ENCODE measurements at regions not wholly inside any gene's neighbourhood (a gene's known extent, or its start where the extent isn't known, plus 50 kb on each side); places are given as distances from the start of the nearest gene placed in this dataset.

GRCh38 chr3:109922856-109923255 is 585.5 kb upstream of the DPPA4 start:
- Histone ChIP-seq H3K27ac (ENCODE audit: low read depth in 2 of 2, low read length in 2 of 2) (no peak overlapping the region), H3K9ac (ENCODE audit: low read depth in 1 of 2, low read length in 2 of 2) (no peak overlapping the region), H3K27me3 (ENCODE audit: control insufficient read depth in 2 of 2, insufficient read depth in 2 of 2, low read length in 2 of 2) (no peaks in the 10 kb centered on the region), H3K9me3 (ENCODE audit: control insufficient read depth in 2 of 2, low read length in 2 of 2) (no peaks in the 10 kb centered on the region), H3K4me3 (ENCODE audit: low read length in 2 of 2) (no peak overlapping the region), H3K36me3 (ENCODE audit: control insufficient read depth in 2 of 2, insufficient read depth in 2 of 2, low read length in 2 of 2) (no peaks in the 10 kb centered on the region), H3K4me1 (ENCODE audit: control insufficient read depth in 2 of 2, insufficient read depth in 2 of 2, low read length in 2 of 2) (no peaks in the 10 kb centered on the region)

GRCh38 chr3:109923431-109923830 is 586.1 kb upstream of the DPPA4 start:
- Histone ChIP-seq H3K36me3 (ENCODE audit: control insufficient read depth in 2 of 2, insufficient read depth in 2 of 2, low read length in 2 of 2) (no peaks in the 10 kb centered on the region), H3K27ac (ENCODE audit: low read depth in 2 of 2, low read length in 2 of 2) (no peak overlapping the region), H3K4me3 (ENCODE audit: low read length in 2 of 2) (no peak overlapping the region), H3K27me3 (ENCODE audit: control insufficient read depth in 2 of 2, insufficient read depth in 2 of 2, low read length in 2 of 2) (no peaks in the 10 kb centered on the region), H3K9ac (ENCODE audit: low read depth in 1 of 2, low read length in 2 of 2) (no peak overlapping the region), H3K9me3 (ENCODE audit: control insufficient read depth in 2 of 2, low read length in 2 of 2) (no peaks in the 10 kb centered on the region), H3K4me1 (ENCODE audit: control insufficient read depth in 2 of 2, insufficient read depth in 2 of 2, low read length in 2 of 2) (no peaks in the 10 kb centered on the region)

GRCh38 chr3:109924196-109924595 is 586.9 kb upstream of the DPPA4 start:
- Histone ChIP-seq H3K27ac (ENCODE audit: low read depth in 2 of 2, low read length in 2 of 2) (no peak overlapping the region), H3K9me3 (ENCODE audit: control insufficient read depth in 2 of 2, low read length in 2 of 2) (no peaks in the 10 kb centered on the region), H3K27me3 (ENCODE audit: control insufficient read depth in 2 of 2, insufficient read depth in 2 of 2, low read length in 2 of 2) (no peaks in the 10 kb centered on the region), H3K4me1 (ENCODE audit: control insufficient read depth in 2 of 2, insufficient read depth in 2 of 2, low read length in 2 of 2) (no peaks in the 10 kb centered on the region), H3K36me3 (ENCODE audit: control insufficient read depth in 2 of 2, insufficient read depth in 2 of 2, low read length in 2 of 2) (no peaks in the 10 kb centered on the region), H3K4me3 (ENCODE audit: low read length in 2 of 2) (no peak overlapping the region), H3K9ac (ENCODE audit: low read depth in 1 of 2, low read length in 2 of 2) (no peak overlapping the region)

- Histone ChIP-seq H3K27me3 (ENCODE audit: control insufficient read depth in 2 of 2, insufficient read depth in 2 of 2, low read length in 2 of 2) (no peaks in the 10 kb centered on the region), H3K36me3 (ENCODE audit: control insufficient read depth in 2 of 2, insufficient read depth in 2 of 2, low read length in 2 of 2) (no peaks in the 10 kb centered on the region), H3K4me3 (ENCODE audit: low read length in 2 of 2) (no peak overlapping the region), H3K4me1 (ENCODE audit: control insufficient read depth in 2 of 2, insufficient read depth in 2 of 2, low read length in 2 of 2) (no peaks in the 10 kb centered on the region), H3K9me3 (ENCODE audit: control insufficient read depth in 2 of 2, low read length in 2 of 2) (no peaks in the 10 kb centered on the region), H3K9ac (ENCODE audit: low read depth in 1 of 2, low read length in 2 of 2) (no peak overlapping the region), H3K27ac (ENCODE audit: low read depth in 2 of 2, low read length in 2 of 2) (no peak overlapping the region)
These were observed 589.0 kb upstream of the DPPA4 start for GRCh38 chr3:109926376-109926775.

DNA sequence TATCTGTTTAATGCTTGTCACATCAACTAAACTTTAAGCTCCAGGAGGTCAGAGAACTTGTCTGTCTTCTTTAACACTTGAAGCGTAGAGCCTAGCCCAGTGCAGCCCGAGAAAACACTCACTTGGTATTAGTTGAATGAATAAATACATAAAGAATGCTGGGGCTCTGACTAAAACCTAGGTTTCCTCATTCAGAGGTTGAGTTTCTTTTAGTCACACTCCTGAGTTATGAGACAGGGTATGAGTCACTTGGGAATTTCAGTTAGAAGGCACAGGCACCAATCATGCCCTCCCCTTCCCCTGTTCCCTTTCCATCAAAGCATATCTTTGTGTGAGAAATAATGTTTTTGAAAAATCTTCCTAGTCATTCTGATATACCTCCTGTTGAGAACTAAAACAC is 589.8 kb upstream of the DPPA4 start:
- Histone ChIP-seq H3K36me3 (ENCODE audit: control insufficient read depth in 2 of 2, insufficient read depth in 2 of 2, low read length in 2 of 2) (no peaks in the 10 kb centered on the region), H3K27me3 (ENCODE audit: control insufficient read depth in 2 of 2, insufficient read depth in 2 of 2, low read length in 2 of 2) (no peaks in the 10 kb centered on the region), H3K9me3 (ENCODE audit: control insufficient read depth in 2 of 2, low read length in 2 of 2) (no peaks in the 10 kb centered on the region), H3K9ac (ENCODE audit: low read depth in 1 of 2, low read length in 2 of 2) (no peak overlapping the region), H3K4me1 (ENCODE audit: control insufficient read depth in 2 of 2, insufficient read depth in 2 of 2, low read length in 2 of 2) (no peaks in the 10 kb centered on the region), H3K4me3 (ENCODE audit: low read length in 2 of 2) (no peak overlapping the region), H3K27ac (ENCODE audit: low read depth in 2 of 2, low read length in 2 of 2) (no peak overlapping the region)

DNA sequence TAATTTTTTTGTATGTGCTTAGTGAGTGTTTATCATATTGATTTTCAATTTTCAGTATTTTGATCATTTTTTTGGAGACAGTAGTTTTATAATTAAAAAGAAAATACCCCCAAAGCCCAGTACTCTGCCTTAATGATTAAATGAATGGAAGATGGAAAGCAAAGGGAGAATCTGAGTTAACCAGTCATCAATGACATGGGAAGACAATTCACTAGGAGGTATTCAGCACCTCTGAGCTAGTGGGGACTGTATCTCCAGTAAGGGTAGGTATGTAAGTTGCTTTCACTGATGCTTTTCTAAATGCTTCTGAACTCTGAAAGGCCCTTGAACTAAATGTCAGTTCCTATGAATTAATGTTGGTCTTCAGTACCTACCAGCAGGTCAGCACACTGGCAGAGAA is 590.4 kb upstream of the DPPA4 start:
- Histone ChIP-seq H3K4me1 (ENCODE audit: control insufficient read depth in 2 of 2, insufficient read depth in 2 of 2, low read length in 2 of 2) (no peaks in the 10 kb centered on the region), H3K4me3 (ENCODE audit: low read length in 2 of 2) (no peak overlapping the region), H3K9me3 (ENCODE audit: control insufficient read depth in 2 of 2, low read length in 2 of 2) (no peaks in the 10 kb centered on the region), H3K9ac (ENCODE audit: low read depth in 1 of 2, low read length in 2 of 2) (no peak overlapping the region), H3K27ac (ENCODE audit: low read depth in 2 of 2, low read length in 2 of 2) (no peak overlapping the region), H3K36me3 (ENCODE audit: control insufficient read depth in 2 of 2, insufficient read depth in 2 of 2, low read length in 2 of 2) (no peaks in the 10 kb centered on the region), H3K27me3 (ENCODE audit: control insufficient read depth in 2 of 2, insufficient read depth in 2 of 2, low read length in 2 of 2) (no peaks in the 10 kb centered on the region)

DNA sequence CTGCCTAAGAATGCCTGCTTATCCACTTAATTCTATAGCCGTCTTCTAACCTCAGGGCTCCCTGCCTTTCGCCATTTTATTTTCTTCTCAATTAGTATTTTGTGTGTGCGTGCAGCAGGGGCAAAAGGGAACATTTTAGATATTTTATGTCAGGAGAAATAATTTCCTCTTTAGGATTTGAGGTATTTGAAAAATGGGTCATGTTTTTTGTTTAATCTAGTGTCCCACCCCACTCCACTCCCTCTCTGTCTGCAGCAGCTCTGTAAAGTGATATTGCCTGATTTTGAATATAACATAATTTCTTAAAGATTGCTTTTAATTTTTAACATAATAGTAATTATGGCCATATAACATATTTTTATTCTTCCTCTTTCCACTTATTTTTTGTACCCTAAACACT is 593.2 kb upstream of the DPPA4 start:
- Histone ChIP-seq H3K27ac (ENCODE audit: low read depth in 2 of 2, low read length in 2 of 2) (no peak overlapping the region), H3K9ac (ENCODE audit: low read depth in 1 of 2, low read length in 2 of 2) (no peak overlapping the region), H3K36me3 (ENCODE audit: control insufficient read depth in 2 of 2, insufficient read depth in 2 of 2, low read length in 2 of 2) (no peaks in the 10 kb centered on the region), H3K4me1 (ENCODE audit: control insufficient read depth in 2 of 2, insufficient read depth in 2 of 2, low read length in 2 of 2) (no peaks in the 10 kb centered on the region), H3K4me3 (ENCODE audit: low read length in 2 of 2) (no peak overlapping the region), H3K9me3 (ENCODE audit: control insufficient read depth in 2 of 2, low read length in 2 of 2) (no peaks in the 10 kb centered on the region), H3K27me3 (ENCODE audit: control insufficient read depth in 2 of 2, insufficient read depth in 2 of 2, low read length in 2 of 2) (no peaks in the 10 kb centered on the region)

GRCh38 chr3:109933576-109933975 is 596.2 kb upstream of the DPPA4 start:
- Histone ChIP-seq H3K4me3 (ENCODE audit: low read length in 2 of 2) (no peak overlapping the region), H3K27me3 (ENCODE audit: control insufficient read depth in 2 of 2, insufficient read depth in 2 of 2, low read length in 2 of 2) (no peaks in the 10 kb centered on the region), H3K4me1 (ENCODE audit: control insufficient read depth in 2 of 2, insufficient read depth in 2 of 2, low read length in 2 of 2) (no peaks in the 10 kb centered on the region), H3K36me3 (ENCODE audit: control insufficient read depth in 2 of 2, insufficient read depth in 2 of 2, low read length in 2 of 2) (no peaks in the 10 kb centered on the region), H3K9me3 (ENCODE audit: control insufficient read depth in 2 of 2, low read length in 2 of 2) (no peaks in the 10 kb centered on the region), H3K27ac (ENCODE audit: low read depth in 2 of 2, low read length in 2 of 2) (no peak overlapping the region), H3K9ac (ENCODE audit: low read depth in 1 of 2, low read length in 2 of 2) (no peak overlapping the region)

DNA sequence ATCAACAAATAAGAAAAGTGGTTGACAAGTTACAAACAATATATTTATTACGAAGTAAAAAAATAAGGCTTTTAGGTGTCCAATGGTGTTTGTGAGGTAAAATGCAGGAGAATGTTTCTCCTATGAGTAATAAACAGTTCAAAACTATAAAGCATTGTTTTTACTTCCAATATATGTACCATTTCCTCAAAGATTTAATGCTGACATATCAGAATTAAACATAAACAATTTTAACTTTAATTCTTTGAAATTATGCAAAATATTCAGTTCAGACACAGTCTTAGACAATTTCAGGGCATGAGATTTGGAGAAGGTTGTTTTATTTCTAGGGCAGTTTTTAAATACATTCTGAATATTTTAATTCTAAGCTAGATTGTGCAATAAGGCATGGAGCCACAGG is 602.5 kb upstream of the DPPA4 start:
- Histone ChIP-seq H3K36me3 (ENCODE audit: control insufficient read depth in 2 of 2, insufficient read depth in 2 of 2, low read length in 2 of 2) (no peaks in the 10 kb centered on the region), H3K9ac (ENCODE audit: low read depth in 1 of 2, low read length in 2 of 2) (no peak overlapping the region), H3K4me3 (ENCODE audit: low read length in 2 of 2) (no peak overlapping the region), H3K4me1 (ENCODE audit: control insufficient read depth in 2 of 2, insufficient read depth in 2 of 2, low read length in 2 of 2) (no peaks in the 10 kb centered on the region), H3K27me3 (ENCODE audit: control insufficient read depth in 2 of 2, insufficient read depth in 2 of 2, low read length in 2 of 2) (no peaks in the 10 kb centered on the region), H3K9me3 (ENCODE audit: control insufficient read depth in 2 of 2, low read length in 2 of 2) (no peaks in the 10 kb centered on the region), H3K27ac (ENCODE audit: low read depth in 2 of 2, low read length in 2 of 2) (no peak overlapping the region)

GRCh38 chr3:109943181-109943580 is 605.8 kb upstream of the DPPA4 start:
- no peak overlapping the region for H3K4me3 ChIP-seq (ENCODE audit: low read length in 2 of 2)
- H3K4me1 ChIP-seq (ENCODE audit: control insufficient read depth in 2 of 2, insufficient read depth in 2 of 2, low read length in 2 of 2): no peaks in the 10 kb centered on the region
- no peaks in the 10 kb centered on the region for H3K36me3 ChIP-seq (ENCODE audit: control insufficient read depth in 2 of 2, insufficient read depth in 2 of 2, low read length in 2 of 2)
- H3K9ac ChIP-seq (ENCODE audit: low read depth in 1 of 2, low read length in 2 of 2): no peak overlapping the region
- H3K27me3 ChIP-seq (ENCODE audit: control insufficient read depth in 2 of 2, insufficient read depth in 2 of 2, low read length in 2 of 2): no peaks in the 10 kb centered on the region
- no peaks in the 10 kb centered on the region for H3K9me3 ChIP-seq (ENCODE audit: control insufficient read depth in 2 of 2, low read length in 2 of 2)
- no peak overlapping the region for H3K27ac ChIP-seq (ENCODE audit: low read depth in 2 of 2, low read length in 2 of 2)

DNA sequence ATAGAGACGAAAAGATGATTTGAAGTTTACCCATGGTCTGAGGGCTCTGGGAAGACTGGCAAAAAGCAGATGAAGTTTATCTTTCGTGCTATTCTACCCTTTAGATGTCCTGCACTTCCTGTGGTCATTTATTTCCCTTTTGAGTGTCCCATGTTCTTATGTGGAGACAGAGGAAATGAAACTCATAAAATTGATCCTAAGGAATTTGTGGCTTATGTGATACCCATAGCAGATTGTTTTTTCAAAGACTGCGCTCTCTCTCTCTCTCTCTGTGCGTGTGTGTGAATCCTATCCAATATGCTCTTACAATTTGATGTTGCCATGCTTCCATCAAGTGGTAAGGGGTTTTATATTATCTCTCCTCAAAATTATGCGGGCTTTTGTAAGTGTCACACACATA is 607.5 kb upstream of the DPPA4 start:
- H3K9ac ChIP-seq (ENCODE audit: low read depth in 1 of 2, low read length in 2 of 2): no peak overlapping the region
- H3K27ac ChIP-seq (ENCODE audit: low read depth in 2 of 2, low read length in 2 of 2): no peak overlapping the region
- no peaks in the 10 kb centered on the region for H3K9me3 ChIP-seq (ENCODE audit: control insufficient read depth in 2 of 2, low read length in 2 of 2)
- H3K36me3 ChIP-seq (ENCODE audit: control insufficient read depth in 2 of 2, insufficient read depth in 2 of 2, low read length in 2 of 2): no peaks in the 10 kb centered on the region
- no peaks in the 10 kb centered on the region for H3K4me1 ChIP-seq (ENCODE audit: control insufficient read depth in 2 of 2, insufficient read depth in 2 of 2, low read length in 2 of 2)
- H3K4me3 ChIP-seq (ENCODE audit: low read length in 2 of 2): no peak overlapping the region
- no peaks in the 10 kb centered on the region for H3K27me3 ChIP-seq (ENCODE audit: control insufficient read depth in 2 of 2, insufficient read depth in 2 of 2, low read length in 2 of 2)
